ENCODE measurements at regions not wholly inside any gene's neighbourhood (a gene's known extent, or its start where the extent isn't known, plus 50 kb on each side); places are given as distances from the start of the nearest gene placed in this dataset.

DNA sequence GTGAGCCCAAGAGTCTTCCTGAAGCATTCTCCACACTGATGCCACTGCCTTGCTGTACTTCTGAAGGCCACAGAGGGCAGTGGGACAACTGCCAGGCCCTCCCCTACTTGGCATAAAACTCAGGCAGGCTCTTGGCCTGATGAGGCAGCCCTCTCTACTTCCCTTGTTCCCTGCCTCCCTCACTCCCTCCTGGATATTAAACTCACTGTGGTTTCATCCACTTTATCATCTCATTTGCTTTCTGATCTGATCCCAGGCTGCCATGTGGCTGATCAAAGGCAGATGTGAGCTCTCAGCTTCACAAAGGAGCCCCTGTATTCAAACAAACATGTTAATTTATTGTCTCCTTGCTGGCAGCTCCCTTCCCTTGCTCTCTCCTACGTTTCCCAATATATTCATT is 533.5 kb downstream of the IGSF11 start:
- TF ChIP-seq, protein P1, sequence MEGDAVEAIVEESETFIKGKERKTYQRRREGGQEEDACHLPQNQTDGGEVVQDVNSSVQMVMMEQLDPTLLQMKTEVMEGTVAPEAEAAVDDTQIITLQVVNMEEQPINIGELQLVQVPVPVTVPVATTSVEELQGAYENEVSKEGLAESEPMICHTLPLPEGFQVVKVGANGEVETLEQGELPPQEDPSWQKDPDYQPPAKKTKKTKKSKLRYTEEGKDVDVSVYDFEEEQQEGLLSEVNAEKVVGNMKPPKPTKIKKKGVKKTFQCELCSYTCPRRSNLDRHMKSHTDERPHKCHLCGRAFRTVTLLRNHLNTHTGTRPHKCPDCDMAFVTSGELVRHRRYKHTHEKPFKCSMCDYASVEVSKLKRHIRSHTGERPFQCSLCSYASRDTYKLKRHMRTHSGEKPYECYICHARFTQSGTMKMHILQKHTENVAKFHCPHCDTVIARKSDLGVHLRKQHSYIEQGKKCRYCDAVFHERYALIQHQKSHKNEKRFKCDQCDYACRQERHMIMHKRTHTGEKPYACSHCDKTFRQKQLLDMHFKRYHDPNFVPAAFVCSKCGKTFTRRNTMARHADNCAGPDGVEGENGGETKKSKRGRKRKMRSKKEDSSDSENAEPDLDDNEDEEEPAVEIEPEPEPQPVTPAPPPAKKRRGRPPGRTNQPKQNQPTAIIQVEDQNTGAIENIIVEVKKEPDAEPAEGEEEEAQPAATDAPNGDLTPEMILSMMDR (IDR thresholded peaks at IDR 0.05; ENCODE audit: low read depth, low read length): no peak
- no peak for TF ChIP-seq EZH2phosphoT487 (IDR thresholded peaks at IDR 0.05; ENCODE audit: low read depth)

Measured in OCI-LY3 (cell line).